DOHH2 (cell line): ENCODE measurements at regions not wholly inside any gene's neighbourhood (a gene's known extent, or its start where the extent isn't known, plus 50 kb on each side); places are given as distances from the start of the nearest gene placed in this dataset.
A peak's percentile ranks its signal among the peaks of the same experiment; 100 is the strongest.

Experiments
- EZH2phosphoT487 ChIP-seq: fragments of 200-600 bp; sonication (generic); IDR thresholded peaks from 2 replicates; pipeline ENCODE4 v1.6.1; 2017; ENCODE audit warnings: borderline replicate concordance, mild to moderate bottlenecking, antibody characterized with exemption, low read length, moderate library complexity, mixed read lengths
- TF ChIP-seq, protein P1 (sequence below): fragments of 200-600 bp; sonication (generic); IDR thresholded peaks from one replicate; pipeline ENCODE4 v1.5.1; 2014; ENCODE audit warnings: antibody characterized with exemption, mild to moderate bottlenecking, low read depth, low read length; ENCODE audit not compliant: poor library complexity, severe bottlenecking

- TF ChIP-seq, protein P1, sequence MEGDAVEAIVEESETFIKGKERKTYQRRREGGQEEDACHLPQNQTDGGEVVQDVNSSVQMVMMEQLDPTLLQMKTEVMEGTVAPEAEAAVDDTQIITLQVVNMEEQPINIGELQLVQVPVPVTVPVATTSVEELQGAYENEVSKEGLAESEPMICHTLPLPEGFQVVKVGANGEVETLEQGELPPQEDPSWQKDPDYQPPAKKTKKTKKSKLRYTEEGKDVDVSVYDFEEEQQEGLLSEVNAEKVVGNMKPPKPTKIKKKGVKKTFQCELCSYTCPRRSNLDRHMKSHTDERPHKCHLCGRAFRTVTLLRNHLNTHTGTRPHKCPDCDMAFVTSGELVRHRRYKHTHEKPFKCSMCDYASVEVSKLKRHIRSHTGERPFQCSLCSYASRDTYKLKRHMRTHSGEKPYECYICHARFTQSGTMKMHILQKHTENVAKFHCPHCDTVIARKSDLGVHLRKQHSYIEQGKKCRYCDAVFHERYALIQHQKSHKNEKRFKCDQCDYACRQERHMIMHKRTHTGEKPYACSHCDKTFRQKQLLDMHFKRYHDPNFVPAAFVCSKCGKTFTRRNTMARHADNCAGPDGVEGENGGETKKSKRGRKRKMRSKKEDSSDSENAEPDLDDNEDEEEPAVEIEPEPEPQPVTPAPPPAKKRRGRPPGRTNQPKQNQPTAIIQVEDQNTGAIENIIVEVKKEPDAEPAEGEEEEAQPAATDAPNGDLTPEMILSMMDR = peak; percentile 42
- TF ChIP-seq EZH2phosphoT487 = no peak
These were observed 65.6 kb upstream of the GRHL3 start for GRCh38 chr1:24253571-24253970.
